Stimulated activated CD4-positive, alpha-beta T cell treated with anti-CD3 and anti-CD28 coated beads, Interleukin-12 subunit alpha, Interleukin-12 subunit beta, amount 100 ng/mL, for 24 hours (primary cell): ENCODE measurements at regions not wholly inside any gene's neighbourhood (a gene's known extent, or its start where the extent isn't known, plus 50 kb on each side); places are given as distances from the start of the nearest gene placed in this dataset.
"Not testable (repeated sequence)": the region's sequence is repeated elsewhere in the genome, so short reads cannot be mapped to it uniquely, and the experiment has no call there.

Experiments used
- DNase-seq, 2 experiments: peaks; one replicate each; pipeline ENCODE4 v3.0.0-alpha.2; 2020; ENCODE audit warnings: low read depth in 2 of 2

- DNase-seq: no peak
Observed at GRCh38 chr14:49114161-49114893, 471.9 kb downstream of the RPS29 start.

- DNase-seq: no peak
Observed at GRCh38 chr14:49106741-49107667, 479.2 kb downstream of the RPS29 start.

DNA sequence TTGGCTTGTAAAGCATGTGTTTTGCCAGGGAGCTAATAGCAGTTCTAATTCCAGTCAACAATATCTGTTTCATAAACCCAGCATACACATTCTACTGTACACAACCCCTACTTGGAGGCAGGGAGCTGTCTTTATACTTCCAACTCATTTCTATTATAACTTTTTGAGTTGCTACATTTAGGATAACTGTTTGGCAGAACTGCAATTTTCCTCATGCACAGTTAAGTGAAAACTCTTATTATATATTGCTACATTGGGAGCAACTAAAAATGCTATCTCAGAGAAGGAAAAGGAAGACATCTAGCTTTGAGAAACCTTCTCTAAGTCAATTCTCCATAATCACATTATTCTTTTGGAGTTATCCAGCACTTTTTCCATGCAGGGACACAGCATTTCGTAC lies 480.2 kb downstream of the RPS29 start:
- no peak for DNase-seq

DNA sequence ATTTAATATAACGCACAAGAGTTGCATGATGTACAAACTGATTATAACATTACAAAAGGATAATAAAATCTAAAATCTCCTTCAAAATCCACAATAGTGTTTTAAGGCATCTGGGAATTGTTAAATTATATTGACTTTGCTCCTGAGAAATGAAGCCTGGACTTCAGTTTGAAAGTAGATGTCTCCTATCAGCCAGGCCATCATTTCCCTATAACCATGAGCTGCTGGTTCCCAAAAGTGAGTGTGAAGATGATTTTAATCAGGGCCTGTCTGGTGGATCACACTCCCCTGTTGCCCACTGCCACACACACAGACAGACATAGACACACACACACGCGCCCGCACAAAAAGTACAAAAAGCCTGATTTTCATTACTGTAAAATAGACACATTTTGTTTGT lies 480.7 kb downstream of the RPS29 start:
- no peak for DNase-seq

DNA sequence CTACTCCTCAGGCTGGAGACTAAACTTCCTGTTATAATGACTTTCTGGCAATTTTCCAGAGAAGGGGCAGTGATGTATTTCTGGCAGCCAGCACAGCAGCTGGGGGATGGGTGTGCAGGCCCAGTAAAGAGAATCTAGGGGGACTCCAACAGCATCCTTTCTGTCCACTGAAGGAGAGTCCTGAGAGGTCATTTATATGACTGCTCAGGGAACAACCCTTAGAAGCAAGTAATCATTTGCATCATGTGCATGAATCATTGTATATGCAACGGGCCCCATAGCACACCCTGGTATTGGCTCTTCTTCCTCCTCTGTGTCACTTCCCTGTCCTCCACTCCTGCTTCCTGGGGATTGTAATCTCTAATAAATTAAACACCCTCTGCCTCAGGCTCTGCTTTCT lies 493.8 kb downstream of the RPS29 start:
- DNase-seq: no peak

- DNase-seq: no peak
Observed at GRCh38 chr14:49089107-49089506, 497.1 kb downstream of the RPS29 start.

DNA sequence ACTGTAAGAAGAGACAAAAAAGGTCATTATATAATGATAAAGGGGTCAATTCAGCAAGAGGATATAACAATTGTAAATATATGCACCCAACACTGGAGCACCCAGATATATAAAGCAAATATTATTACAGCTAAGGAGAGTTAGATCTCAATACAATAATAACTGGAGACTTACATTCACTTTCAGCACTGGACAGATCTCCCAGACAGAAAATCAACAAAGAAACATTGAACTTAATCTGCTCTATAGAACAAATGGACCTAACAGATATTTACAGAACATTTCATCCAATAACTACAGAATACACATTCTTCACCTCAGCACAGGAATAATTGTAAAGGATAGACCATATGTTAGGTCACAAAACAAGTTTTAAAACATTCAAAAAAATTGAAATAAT lies 512.9 kb downstream of the RPS29 start:
- DNase-seq: not testable (repeated sequence)

DNA sequence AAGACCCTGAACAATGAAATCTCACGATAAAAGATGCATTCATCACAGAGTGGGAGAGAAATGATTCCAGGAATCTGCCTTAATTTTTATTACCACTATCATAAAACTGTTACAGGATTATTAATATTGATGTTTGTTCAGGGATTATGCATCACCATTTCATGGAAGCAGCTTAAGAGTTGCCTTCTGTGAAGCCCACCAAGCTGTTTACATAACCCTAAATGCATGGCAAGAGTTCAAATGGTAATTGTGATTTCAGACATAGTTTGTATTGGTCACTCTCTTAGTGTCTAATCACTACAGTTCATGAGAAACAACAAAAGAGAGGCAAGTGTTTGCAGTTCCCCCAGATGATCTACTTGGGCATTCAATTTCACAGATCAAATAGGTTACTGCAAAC lies 527.7 kb downstream of the RPS29 start:
- no peak for DNase-seq

DNA sequence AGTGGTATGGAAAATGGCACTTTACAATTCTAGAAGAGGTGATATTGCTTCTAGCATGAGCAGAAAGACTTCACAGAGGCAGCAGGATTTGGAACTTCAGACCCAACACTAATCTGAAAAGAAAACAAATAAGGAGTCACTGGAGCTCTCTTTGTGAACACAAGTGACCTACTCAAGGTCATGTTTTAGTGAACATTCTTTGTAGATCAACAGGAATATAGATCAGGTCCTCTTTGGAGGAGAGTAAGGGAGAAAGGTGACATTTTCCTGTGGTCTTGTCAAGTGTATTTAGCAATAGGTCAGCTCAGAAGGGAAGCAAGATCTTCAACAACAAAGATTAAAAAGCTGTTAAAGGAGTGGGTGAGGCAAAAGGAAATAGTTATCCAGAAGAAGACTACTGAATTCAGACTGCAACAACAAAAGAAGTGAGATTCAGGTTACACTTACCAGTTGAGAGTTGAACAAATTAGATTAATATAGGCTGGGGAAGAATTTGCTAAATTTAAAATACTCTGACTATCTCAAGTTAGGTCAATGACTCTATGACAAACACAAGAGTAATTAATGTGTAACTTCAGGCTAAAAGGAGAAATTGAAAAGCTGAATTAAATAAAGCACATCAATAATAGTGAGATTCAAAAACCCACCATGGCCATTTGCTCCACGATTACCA lies 528.2 kb downstream of the RPS29 start:
- DNase-seq: no peak

DNA sequence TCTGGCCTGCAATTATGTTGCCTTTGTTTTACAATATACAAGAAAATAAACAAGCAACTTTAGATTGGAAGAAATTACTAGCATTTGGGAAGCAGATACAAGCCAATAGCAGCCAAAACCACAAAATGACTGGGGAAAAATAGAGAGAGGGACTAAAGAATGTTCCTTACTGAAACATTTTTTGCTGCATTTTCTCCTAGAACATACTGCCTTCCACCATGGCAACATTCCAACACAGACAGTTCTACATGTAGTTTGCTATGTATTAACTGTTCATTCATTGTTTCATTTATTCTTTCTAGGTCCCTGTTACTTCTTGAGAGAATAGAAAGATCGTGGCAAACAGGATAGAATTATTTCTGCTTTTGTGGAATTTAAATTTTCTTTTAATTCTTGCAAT lies 530.2 kb downstream of the RPS29 start:
- DNase-seq: no peak

DNA sequence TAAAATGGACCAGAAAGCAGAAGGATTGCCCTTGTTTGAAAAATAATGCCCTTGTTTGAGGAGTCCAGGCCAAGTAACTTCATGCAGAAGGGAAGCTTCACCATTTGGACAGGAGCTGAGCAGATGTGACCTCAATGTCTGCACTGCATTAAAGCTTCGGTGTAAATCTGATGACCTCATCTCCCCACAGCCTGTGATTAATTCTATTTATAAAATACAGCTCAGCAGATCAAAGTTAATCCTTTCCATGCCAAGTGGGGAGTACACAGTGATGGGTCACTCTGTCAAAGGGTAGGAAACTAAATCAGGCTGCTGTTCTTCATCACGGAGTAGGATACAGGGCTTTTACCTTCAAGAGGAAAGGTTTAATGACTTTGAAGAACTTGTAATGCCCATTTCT lies 533.7 kb downstream of the RPS29 start:
- DNase-seq: no peak

DNA sequence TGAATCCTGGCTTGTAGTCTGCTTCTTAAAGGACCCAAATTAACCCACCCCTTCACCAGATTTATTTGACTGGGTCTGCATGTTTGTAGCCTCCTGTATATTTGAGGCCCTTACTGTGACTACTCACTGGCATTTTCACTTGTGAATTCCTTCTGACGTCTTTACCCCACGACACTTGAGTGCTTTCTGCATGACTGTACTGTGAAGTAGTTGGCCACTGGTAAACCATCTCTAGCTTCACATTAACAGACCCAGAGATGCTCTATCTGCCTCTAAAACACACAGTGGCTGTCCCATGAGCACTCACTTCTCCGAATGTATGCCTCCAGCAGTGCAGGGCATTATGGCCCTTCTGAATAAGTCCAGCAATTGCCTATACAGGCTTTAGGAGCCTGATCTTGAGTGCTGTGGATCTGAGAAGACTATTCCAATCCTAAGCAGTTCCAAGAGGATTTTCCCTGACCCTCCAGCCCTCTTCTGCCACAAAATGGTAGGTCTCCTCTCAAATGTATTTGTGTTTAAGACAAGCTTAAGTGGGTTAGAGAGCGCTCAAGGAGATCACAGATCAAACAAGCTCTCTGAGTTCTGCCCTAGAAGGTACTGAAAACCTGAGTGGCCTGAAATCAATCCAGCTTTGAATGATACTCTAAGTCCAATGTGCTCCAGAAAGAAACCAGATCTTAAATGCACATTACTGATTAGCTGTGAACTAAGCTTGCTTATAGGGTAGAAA lies 534.7 kb downstream of the RPS29 start:
- DNase-seq: no peak

GRCh38 chr14:49050822-49051221 lies 535.4 kb downstream of the RPS29 start:
- DNase-seq: no peak

GRCh38 chr14:49049711-49050110 lies 536.5 kb downstream of the RPS29 start:
- DNase-seq: no peak

- no peak for DNase-seq
Observed at GRCh38 chr14:49044981-49045380, 541.2 kb downstream of the RPS29 start.

GRCh38 chr14:49036984-49037516 lies 549.1 kb downstream of the RPS29 start:
- DNase-seq: no peak

GRCh38 chr14:49036266-49036665 lies 549.9 kb downstream of the RPS29 start:
- no peak for DNase-seq

DNA sequence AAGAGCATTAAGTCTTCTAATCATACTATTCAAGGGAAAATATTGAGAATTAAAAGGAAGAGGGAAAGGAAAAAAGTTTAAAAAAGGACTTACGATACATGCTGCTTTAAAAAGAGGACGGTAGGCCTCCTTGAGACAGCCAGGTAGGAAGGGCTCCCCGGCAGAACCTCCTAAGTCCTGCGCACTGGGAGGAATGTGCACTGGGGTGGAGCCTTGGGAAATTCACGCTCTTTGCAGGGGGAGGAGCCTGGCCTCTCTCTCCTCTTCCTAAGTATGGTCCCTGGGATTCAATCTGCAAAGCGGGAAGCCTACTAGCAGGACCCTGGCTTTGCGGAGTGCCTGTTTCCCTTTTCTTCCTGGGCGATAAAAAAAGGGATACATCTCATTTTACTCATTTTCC lies 553.0 kb downstream of the RPS29 start:
- DNase-seq: no peak

GRCh38 chr14:49031710-49032109 lies 554.5 kb downstream of the RPS29 start:
- not testable (repeated sequence) for DNase-seq

DNA sequence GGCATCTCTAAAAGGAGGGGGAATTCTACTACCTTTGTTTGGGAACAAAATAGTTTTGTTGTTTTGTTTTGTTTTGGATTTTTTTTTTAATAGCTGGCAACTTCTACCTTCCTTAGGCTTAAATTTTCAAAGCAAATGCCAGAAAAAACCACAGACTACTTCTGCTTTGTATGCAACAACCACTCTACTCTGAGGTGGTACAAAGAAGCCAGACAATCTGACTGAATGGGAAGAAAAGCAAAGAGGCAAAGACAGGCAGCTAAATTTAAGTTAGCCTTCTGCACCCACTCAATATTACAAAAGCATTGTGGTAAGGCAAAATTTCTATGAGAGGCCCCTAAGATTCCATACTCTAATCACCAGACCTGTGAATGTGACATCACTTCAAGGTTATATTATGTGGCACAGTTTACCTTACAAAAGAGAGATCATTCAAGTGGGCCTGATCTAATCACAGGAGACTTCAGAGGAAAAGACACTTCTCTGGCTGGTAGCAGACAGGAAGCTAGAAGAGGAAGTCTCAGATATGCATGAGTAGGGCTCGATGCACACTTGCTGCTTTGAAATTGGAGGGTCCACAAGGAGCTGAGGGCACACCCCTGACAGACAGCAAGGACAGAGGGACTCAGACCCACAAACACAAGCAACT lies 566.6 kb downstream of the RPS29 start:
- no peak for DNase-seq

- no peak for DNase-seq
Observed at GRCh38 chr14:49017447-49017846, 568.7 kb downstream of the RPS29 start.
